HEK293 (cell line): ENCODE measurements at regions not wholly inside any gene's neighbourhood (a gene's known extent, or its start where the extent isn't known, plus 50 kb on each side); places are given as distances from the start of the nearest gene placed in this dataset.

Source experiments
- CTCF ChIA-PET: fragments of 350-600 bp; formaldehyde crosslinking; extraction: SDS; loops from one replicate; lab custom pipeline; 2021; ENCODE audit warnings: antibody characterized with exemption; lab: Yijun Ruan, JAX
- POLR2A ChIA-PET: fragments of 300-600 bp; formaldehyde crosslinking; extraction: SDS; loops from one replicate; lab custom pipeline; 2020; ENCODE audit warnings: antibody characterized with exemption, inconsistent platforms; lab: Yijun Ruan, JAX
- H3K27ac ChIP-seq: fragments of 200-500 bp; sonication (Bioruptor generic); 2 replicates; pipeline ENCODE4 v1.5.1; 2014; ENCODE audit warnings: low read depth, low read length, control low read depth, inconsistent platforms; ENCODE audit errors: extremely low read depth
- H3K36me3 ChIP-seq, 2 experiments: fragments of 200-500 bp in 1 of 2; sonication (Bioruptor generic) in 1 of 2; 1 replicate in 1 of 2; 2 replicates in 1 of 2; pipeline ENCODE4 v1.5.1; 2014 to 2017; ENCODE audit warnings: inconsistent platforms in 2 of 2, low read length in 2 of 2; ENCODE audit not compliant: control insufficient read depth in 2 of 2, insufficient read depth in 1 of 2
- H3K4me1 ChIP-seq: fragments of 200-500 bp; sonication (Bioruptor generic); 2 replicates; pipeline ENCODE4 v1.5.1; 2014; ENCODE audit warnings: mild to moderate bottlenecking, low read length, inconsistent platforms; ENCODE audit not compliant: control insufficient read depth, insufficient read depth
- H3K4me3 ChIP-seq: 2 replicates; pipeline ENCODE4 v1.5.1; 2011; ENCODE audit warnings: low read depth, mild to moderate bottlenecking, control low read depth, low read length, moderate library complexity
- H3K9me3 ChIP-seq: fragments of 200-500 bp; sonication (Bioruptor generic); 2 replicates; pipeline ENCODE4 v1.5.1; 2014; ENCODE audit warnings: low read depth, low read length, inconsistent platforms; ENCODE audit not compliant: control insufficient read depth, insufficient read depth
- HOXC10 ChIP-seq: sonication (generic); formaldehyde crosslinking; IDR thresholded peaks from 2 replicates; pipeline ENCODE4 v1.8.1; 2023; ENCODE audit warnings: mild to moderate bottlenecking, missing genetic modification reagents
- KLF16 ChIP-seq: fragments of 450-650 bp; formaldehyde crosslinking; IDR thresholded peaks from 2 replicates; pipeline ENCODE4 v1.5.1; 2017; ENCODE audit warnings: missing biosample characterization, missing genetic modification characterization
- OSR2 ChIP-seq: fragments of 450-650 bp; formaldehyde crosslinking; IDR thresholded peaks from 2 replicates; pipeline ENCODE4 v1.5.1; 2016; ENCODE audit warnings: missing biosample characterization, missing genetic modification characterization
- SALL2 ChIP-seq: fragments of 450-650 bp; formaldehyde crosslinking; IDR thresholded peaks from 2 replicates; pipeline ENCODE4 v1.5.0; 2017; ENCODE audit warnings: missing biosample characterization, mild to moderate bottlenecking, missing genetic modification characterization, borderline replicate concordance
- SCRT2 ChIP-seq: fragments of 450-650 bp; formaldehyde crosslinking; IDR thresholded peaks from 2 replicates; pipeline ENCODE4 v1.5.1; 2016; ENCODE audit warnings: missing biosample characterization, missing genetic modification characterization
- TRIM28 ChIP-seq: IDR thresholded peaks from 2 replicates; pipeline ENCODE4 v1.6.1; 2011; ENCODE audit warnings: low read length, control low read depth, borderline replicate concordance
- ZBTB48 ChIP-seq: fragments of 450-650 bp; formaldehyde crosslinking; IDR thresholded peaks from 2 replicates; pipeline ENCODE4 v1.5.1; 2016; ENCODE audit warnings: missing biosample characterization, missing genetic modification characterization
- ZEB2 ChIP-seq: fragments of 450-650 bp; formaldehyde crosslinking; IDR thresholded peaks from 2 replicates; pipeline ENCODE4 v1.5.1; 2016; ENCODE audit warnings: missing biosample characterization, missing genetic modification characterization
- ZFHX2 ChIP-seq: fragments of 450-650 bp; formaldehyde crosslinking; conservative IDR thresholded peaks from 2 replicates; pipeline ENCODE4 v1.5.1; 2016; ENCODE audit warnings: missing biosample characterization, missing genetic modification characterization
- ZNF114 ChIP-seq: fragments of 450-650 bp; formaldehyde crosslinking; IDR thresholded peaks from 2 replicates; pipeline ENCODE4 v1.5.0; 2017; ENCODE audit warnings: missing biosample characterization, missing genetic modification characterization
- ZNF132 ChIP-seq: fragments of 450-650 bp; formaldehyde crosslinking; IDR thresholded peaks from 2 replicates; pipeline ENCODE4 v1.5.1; 2017; ENCODE audit warnings: missing biosample characterization, missing genetic modification characterization, borderline replicate concordance
- ZNF174 ChIP-seq: fragments of 450-650 bp; formaldehyde crosslinking; IDR thresholded peaks from 2 replicates; pipeline ENCODE4 v1.5.0; 2017; ENCODE audit warnings: missing biosample characterization, mild to moderate bottlenecking, missing genetic modification characterization
- ZNF223 ChIP-seq: fragments of 450-650 bp; formaldehyde crosslinking; IDR thresholded peaks from 2 replicates; pipeline ENCODE4 v1.5.1; 2016; ENCODE audit warnings: missing biosample characterization, missing genetic modification characterization
- ZNF514 ChIP-seq: fragments of 450-650 bp; formaldehyde crosslinking; IDR thresholded peaks from 2 replicates; pipeline ENCODE4 v1.5.1; 2016; ENCODE audit warnings: missing biosample characterization, missing genetic modification characterization
- ZNF530 ChIP-seq: fragments of 450-650 bp; formaldehyde crosslinking; IDR thresholded peaks from 2 replicates; pipeline ENCODE4 v1.5.1; 2016; ENCODE audit warnings: low read depth, missing biosample characterization, missing genetic modification characterization
- ZNF560 ChIP-seq: fragments of 450-650 bp; formaldehyde crosslinking; IDR thresholded peaks from 2 replicates; pipeline ENCODE4 v1.5.1; 2017; ENCODE audit warnings: missing biosample characterization, missing genetic modification characterization, borderline replicate concordance
- ZNF660 ChIP-seq: fragments of 450-650 bp; IDR thresholded peaks from 2 replicates; pipeline ENCODE4 v1.5.1; 2018; ENCODE audit warnings: missing biosample characterization, mild to moderate bottlenecking, missing genetic modification characterization
- ZNF670 ChIP-seq: fragments of 450-650 bp; formaldehyde crosslinking; IDR thresholded peaks from 2 replicates; pipeline ENCODE4 v1.5.1; 2016; ENCODE audit warnings: missing biosample characterization, missing genetic modification characterization, low read depth
- ZNF776 ChIP-seq: fragments of 450-650 bp; formaldehyde crosslinking; IDR thresholded peaks from 2 replicates; pipeline ENCODE4 v1.5.0; 2017; ENCODE audit warnings: missing biosample characterization, missing genetic modification characterization, borderline replicate concordance
- ZNF791 ChIP-seq: fragments of 450-650 bp; formaldehyde crosslinking; IDR thresholded peaks from 2 replicates; pipeline ENCODE4 v1.5.1; 2016; ENCODE audit warnings: missing biosample characterization, missing genetic modification characterization
- ZNF830 ChIP-seq: fragments of 450-650 bp; IDR thresholded peaks from 2 replicates; pipeline ENCODE4 v1.5.0; 2018; ENCODE audit warnings: missing biosample characterization, missing genetic modification characterization, low read depth, mild to moderate bottlenecking, moderate library complexity
- TF ChIP-seq, protein P1 (sequence below): fragments of 450-650 bp; formaldehyde crosslinking; IDR thresholded peaks from 2 replicates; pipeline ENCODE4 v1.5.1; 2016; ENCODE audit warnings: missing biosample characterization, missing genetic modification characterization
- TF ChIP-seq, protein P2 (sequence below): fragments of 450-650 bp; formaldehyde crosslinking; optimal IDR thresholded peaks from 2 replicates; pipeline ENCODE3; 2016; ENCODE audit warnings: missing biosample characterization, mild to moderate bottlenecking, missing genetic modification characterization
- TF ChIP-seq, protein P3 (sequence below): fragments of 450-650 bp; IDR thresholded peaks from 2 replicates; pipeline ENCODE4 v1.5.1; 2018; ENCODE audit warnings: missing biosample characterization, missing genetic modification characterization
- TF ChIP-seq, protein P4 (sequence below): fragments of 450-650 bp; formaldehyde crosslinking; IDR thresholded peaks from 2 replicates; pipeline ENCODE4 v1.5.1; 2016; ENCODE audit warnings: missing biosample characterization, missing genetic modification characterization
- TF ChIP-seq, protein P5 (sequence below): fragments of 450-650 bp; formaldehyde crosslinking; IDR thresholded peaks from 2 replicates; pipeline ENCODE4 v1.5.1; 2016; ENCODE audit warnings: missing biosample characterization, missing genetic modification characterization

DNA sequence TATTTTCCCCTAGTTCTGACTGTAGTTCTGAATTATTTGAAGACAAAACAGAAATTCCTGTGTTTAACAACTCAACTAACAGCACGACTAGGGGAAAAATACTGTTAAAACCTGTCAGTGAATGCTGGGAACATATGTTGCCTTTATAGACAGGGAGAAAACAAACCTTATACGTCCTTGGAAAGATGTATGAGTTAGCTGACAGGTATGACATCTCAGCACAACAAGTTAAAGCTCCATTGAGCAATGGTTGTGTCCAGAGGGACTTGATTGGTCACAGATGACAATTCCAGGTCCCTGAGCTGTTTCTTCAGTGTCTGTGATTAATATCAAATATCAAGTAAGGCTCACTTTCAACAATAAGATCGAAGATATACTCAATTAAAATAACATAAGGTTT lies 58.2 kb upstream of the DDIT4L start:
- TF ChIP-seq ZNF670 (no peak), TRIM28 (no peak), ZFHX2 (tag by site-specific recombination) (no peak), ZNF830 (tag by site-specific recombination) (no peak), ZNF174 (tag by site-specific recombination) (no peak), ZNF560 (tag by site-specific recombination) (no peak), ZNF223 (tag by site-specific recombination) (no peak), ZNF776 (tag by site-specific recombination) (no peak), ZBTB48 (tag by site-specific recombination) (no peak), SCRT2 (tag by site-specific recombination) (no peak)
- TF ChIP-seq, protein P1, sequence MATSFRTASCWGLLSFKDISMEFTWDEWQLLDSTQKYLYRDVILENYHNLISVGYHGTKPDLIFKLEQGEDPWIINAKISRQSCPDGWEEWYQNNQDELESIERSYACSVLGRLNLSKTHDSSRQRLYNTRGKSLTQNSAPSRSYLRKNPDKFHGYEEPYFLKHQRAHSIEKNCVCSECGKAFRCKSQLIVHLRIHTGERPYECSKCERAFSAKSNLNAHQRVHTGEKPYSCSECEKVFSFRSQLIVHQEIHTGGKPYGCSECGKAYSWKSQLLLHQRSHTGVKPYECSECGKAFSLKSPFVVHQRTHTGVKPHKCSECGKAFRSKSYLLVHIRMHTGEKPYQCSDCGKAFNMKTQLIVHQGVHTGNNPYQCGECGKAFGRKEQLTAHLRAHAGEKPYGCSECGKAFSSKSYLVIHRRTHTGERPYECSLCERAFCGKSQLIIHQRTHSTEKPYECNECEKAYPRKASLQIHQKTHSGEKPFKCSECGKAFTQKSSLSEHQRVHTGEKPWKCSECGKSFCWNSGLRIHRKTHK: no peak
- Histone ChIP-seq H3K4me3 (no peak overlapping the region), H3K36me3 (no peaks in the 10 kb centered on the region), H3K9me3 (no peaks in the 10 kb centered on the region), H3K4me1 (no peaks in the 10 kb centered on the region), H3K27ac (no peak overlapping the region)
- POLR2A ChIA-PET: no interaction called here
- CTCF ChIA-PET: interaction anchor here (0.7 kb wide), 1 partner anchor 619 kb away, joined by 4 read pairs; no protein-coding TSS in a partner anchor

DNA sequence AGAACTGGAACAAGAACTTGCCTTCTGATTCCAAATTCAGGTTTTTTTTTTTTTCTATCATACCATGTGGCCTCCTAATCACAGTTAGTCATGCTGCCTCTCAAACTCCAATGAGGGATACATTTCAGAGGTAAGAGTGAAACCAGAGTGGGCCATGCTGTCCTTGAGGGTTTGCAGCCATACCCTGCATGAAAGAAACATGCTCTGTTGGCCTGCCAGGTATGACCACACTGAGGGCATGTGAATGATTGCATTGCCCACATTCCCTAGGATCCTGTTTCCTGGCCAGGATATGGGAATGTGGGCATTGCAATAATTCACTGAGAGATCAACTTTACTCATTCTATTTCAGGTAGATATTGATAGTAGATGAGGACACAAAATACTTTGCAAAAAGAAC lies 56.4 kb upstream of the DDIT4L start:
- Histone ChIP-seq H3K27ac (no peak overlapping the region), H3K4me1 (no peaks in the 10 kb centered on the region), H3K9me3 (no peaks in the 10 kb centered on the region), H3K36me3 (no peaks in the 10 kb centered on the region), H3K4me3 (no peak overlapping the region)
- ChIA-PET CTCF (no interaction called here), POLR2A (no interaction called here)
- TF ChIP-seq ZNF530 (tag by site-specific recombination) (no peak), SALL2 (tag by site-specific recombination) (no peak), ZNF132 (tag by site-specific recombination) (no peak), ZNF514 (no peak), HOXC10 (CRISPR knock-in tag) (no peak), ZNF114 (tag by site-specific recombination) (no peak), OSR2 (no peak), KLF16 (no peak), ZEB2 (tag by site-specific recombination) (no peak), ZNF660 (no peak), ZNF791 (tag by site-specific recombination) (no peak), ZFHX2 (tag by site-specific recombination) (no peak)
- TF ChIP-seq, protein P2, sequence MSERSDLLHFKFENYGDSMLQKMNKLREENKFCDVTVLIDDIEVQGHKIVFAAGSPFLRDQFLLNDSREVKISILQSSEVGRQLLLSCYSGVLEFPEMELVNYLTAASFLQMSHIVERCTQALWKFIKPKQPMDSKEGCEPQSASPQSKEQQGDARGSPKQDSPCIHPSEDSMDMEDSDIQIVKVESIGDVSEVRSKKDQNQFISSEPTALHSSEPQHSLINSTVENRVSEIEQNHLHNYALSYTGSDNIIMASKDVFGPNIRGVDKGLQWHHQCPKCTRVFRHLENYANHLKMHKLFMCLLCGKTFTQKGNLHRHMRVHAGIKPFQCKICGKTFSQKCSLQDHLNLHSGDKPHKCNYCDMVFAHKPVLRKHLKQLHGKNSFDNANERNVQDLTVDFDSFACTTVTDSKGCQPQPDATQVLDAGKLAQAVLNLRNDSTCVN (tag by site-specific recombination): no peak
- TF ChIP-seq, protein P3, sequence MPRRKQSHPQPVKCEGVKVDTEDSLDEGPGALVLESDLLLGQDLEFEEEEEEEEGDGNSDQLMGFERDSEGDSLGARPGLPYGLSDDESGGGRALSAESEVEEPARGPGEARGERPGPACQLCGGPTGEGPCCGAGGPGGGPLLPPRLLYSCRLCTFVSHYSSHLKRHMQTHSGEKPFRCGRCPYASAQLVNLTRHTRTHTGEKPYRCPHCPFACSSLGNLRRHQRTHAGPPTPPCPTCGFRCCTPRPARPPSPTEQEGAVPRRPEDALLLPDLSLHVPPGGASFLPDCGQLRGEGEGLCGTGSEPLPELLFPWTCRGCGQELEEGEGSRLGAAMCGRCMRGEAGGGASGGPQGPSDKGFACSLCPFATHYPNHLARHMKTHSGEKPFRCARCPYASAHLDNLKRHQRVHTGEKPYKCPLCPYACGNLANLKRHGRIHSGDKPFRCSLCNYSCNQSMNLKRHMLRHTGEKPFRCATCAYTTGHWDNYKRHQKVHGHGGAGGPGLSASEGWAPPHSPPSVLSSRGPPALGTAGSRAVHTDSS: no peak
- TF ChIP-seq, protein P4, sequence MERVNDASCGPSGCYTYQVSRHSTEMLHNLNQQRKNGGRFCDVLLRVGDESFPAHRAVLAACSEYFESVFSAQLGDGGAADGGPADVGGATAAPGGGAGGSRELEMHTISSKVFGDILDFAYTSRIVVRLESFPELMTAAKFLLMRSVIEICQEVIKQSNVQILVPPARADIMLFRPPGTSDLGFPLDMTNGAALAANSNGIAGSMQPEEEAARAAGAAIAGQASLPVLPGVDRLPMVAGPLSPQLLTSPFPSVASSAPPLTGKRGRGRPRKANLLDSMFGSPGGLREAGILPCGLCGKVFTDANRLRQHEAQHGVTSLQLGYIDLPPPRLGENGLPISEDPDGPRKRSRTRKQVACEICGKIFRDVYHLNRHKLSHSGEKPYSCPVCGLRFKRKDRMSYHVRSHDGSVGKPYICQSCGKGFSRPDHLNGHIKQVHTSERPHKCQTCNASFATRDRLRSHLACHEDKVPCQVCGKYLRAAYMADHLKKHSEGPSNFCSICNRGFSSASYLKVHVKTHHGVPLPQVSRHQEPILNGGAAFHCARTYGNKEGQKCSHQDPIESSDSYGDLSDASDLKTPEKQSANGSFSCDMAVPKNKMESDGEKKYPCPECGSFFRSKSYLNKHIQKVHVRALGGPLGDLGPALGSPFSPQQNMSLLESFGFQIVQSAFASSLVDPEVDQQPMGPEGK (tag by site-specific recombination): no peak
- TF ChIP-seq, protein P5, sequence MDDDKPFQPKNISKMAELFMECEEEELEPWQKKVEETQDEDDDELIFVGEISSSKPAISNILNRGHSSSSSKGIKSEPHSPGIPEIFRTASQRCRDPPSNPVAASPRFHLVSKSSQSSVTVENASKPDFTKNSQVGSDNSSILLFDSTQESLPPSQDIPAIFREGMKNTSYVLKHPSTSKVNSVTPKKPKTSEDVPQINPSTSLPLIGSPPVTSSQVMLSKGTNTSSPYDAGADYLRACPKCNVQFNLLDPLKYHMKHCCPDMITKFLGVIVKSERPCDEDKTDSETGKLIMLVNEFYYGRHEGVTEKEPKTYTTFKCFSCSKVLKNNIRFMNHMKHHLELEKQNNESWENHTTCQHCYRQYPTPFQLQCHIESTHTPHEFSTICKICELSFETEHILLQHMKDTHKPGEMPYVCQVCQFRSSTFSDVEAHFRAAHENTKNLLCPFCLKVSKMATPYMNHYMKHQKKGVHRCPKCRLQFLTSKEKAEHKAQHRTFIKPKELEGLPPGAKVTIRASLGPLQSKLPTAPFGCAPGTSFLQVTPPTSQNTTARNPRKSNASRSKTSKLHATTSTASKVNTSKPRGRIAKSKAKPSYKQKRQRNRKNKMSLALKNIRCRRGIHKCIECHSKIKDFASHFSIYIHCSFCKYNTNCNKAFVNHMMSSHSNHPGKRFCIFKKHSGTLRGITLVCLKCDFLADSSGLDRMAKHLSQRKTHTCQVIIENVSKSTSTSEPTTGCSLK (tag by site-specific recombination): no peak
